Esophagus (tissue), 2 donors: ENCODE measurements at regions not wholly inside any gene's neighbourhood (a gene's known extent, or its start where the extent isn't known, plus 50 kb on each side); places are given as distances from the start of the nearest gene placed in this dataset.
"Not testable (repeated sequence)": the region's sequence is repeated elsewhere in the genome, so short reads cannot be mapped to it uniquely, and the experiment has no call there.

Source experiments
- H3K27ac ChIP-seq, 2 donors: one replicate each; pipeline ENCODE4 v1.5.1; 2013; ENCODE audit warnings: low read depth in 2 of 2, mild to moderate bottlenecking in 2 of 2, inconsistent platforms in 1 of 2, low read length in 1 of 2, moderate library complexity in 1 of 2
- H3K27me3 ChIP-seq, 2 donors: one replicate each; pipeline ENCODE4 v1.6.1; 2013; ENCODE audit warnings: low read length in 2 of 2, control low read depth in 1 of 2, mild to moderate bottlenecking in 1 of 2; ENCODE audit not compliant: insufficient read depth in 2 of 2, control insufficient read depth in 1 of 2
- H3K36me3 ChIP-seq, 2 donors: one replicate each; pipeline ENCODE4 v1.6.1; 2013; ENCODE audit warnings: low read length in 1 of 2; ENCODE audit not compliant: control insufficient read depth in 2 of 2, insufficient read depth in 2 of 2
- H3K4me1 ChIP-seq, 2 donors: one replicate each; pipeline ENCODE4 v1.6.1; 2013; ENCODE audit warnings: low read length in 1 of 2; ENCODE audit not compliant: control insufficient read depth in 2 of 2, insufficient read depth in 2 of 2
- H3K4me3 ChIP-seq, 2 donors: one replicate each; pipeline ENCODE4 v1.5.1; 2013; ENCODE audit warnings: low read length in 2 of 2, mild to moderate bottlenecking in 2 of 2, low read depth in 1 of 2, moderate library complexity in 1 of 2
- H3K9me3 ChIP-seq, 2 donors: one replicate each; pipeline ENCODE4 v1.6.1; 2013; ENCODE audit warnings: mild to moderate bottlenecking in 2 of 2, low read depth in 1 of 2, low read length in 1 of 2, moderate library complexity in 1 of 2; ENCODE audit not compliant: control insufficient read depth in 2 of 2, insufficient read depth in 1 of 2
- WGBS, 2 donors: extraction: QIAGEN DNeasy Blood & Tissue Kit; methylation state at CpG; one replicate each; pipeline ENCODE4 v1.1.7; 2013; 5-methylcytosine and 5-hydroxymethylcytosine counted together
- donor health status: healthy with polysubstance abuse.
- donor health status: Bipolar disorder and iron deficiency.

GRCh38 chr7:68394131-68394530, 1204.1 kb upstream of the AUTS2 start:
- WGBS, 2 donors, result 84 to 87% methylated on average over 3 of the region's 3 CpGs
- no peak overlapping the region for H3K4me3 ChIP-seq
- H3K9me3 ChIP-seq, result no peaks in the 10 kb centered on the region

GRCh38 chr7:68399991-68400590, 1198.2 kb upstream of the AUTS2 start:
- WGBS, 2 donors, result 83% methylated on average over 6 of the region's 6 CpGs
- Histone ChIP-seq H3K4me1 (no peaks in the 10 kb centered on the region), H3K27ac (no peak overlapping the region), H3K27me3 (no peaks in the 10 kb centered on the region), H3K4me3 (no peak overlapping the region), H3K36me3 (no peaks in the 10 kb centered on the region), H3K9me3 (no peaks in the 10 kb centered on the region)

More at GRCh38 chr7:68394131-68394530, 1204.1 kb upstream of the AUTS2 start:
- H3K36me3 ChIP-seq, result no peaks in the 10 kb centered on the region
- H3K4me1 ChIP-seq, result no peaks in the 10 kb centered on the region
- H3K27ac ChIP-seq, result no peak overlapping the region
- H3K27me3 ChIP-seq, result no peaks in the 10 kb centered on the region

- no peaks in the 10 kb centered on the region for H3K27me3 ChIP-seq
- WGBS, 2 donors, result 79 to 83% methylated on average over 3 of the region's 3 CpGs
- no peak overlapping the region for H3K27ac ChIP-seq
- H3K4me3 ChIP-seq, result no peak overlapping the region
- H3K4me1 ChIP-seq, result no peaks in the 10 kb centered on the region
- no peaks in the 10 kb centered on the region for H3K36me3 ChIP-seq
- no peaks in the 10 kb centered on the region for H3K9me3 ChIP-seq
These were observed 1197.5 kb upstream of the AUTS2 start for GRCh38 chr7:68400783-68401182.

- 77 to 78% methylated on average over 2 of the region's 2 CpGs for WGBS, 2 donors
- Histone ChIP-seq H3K4me3 (no peak overlapping the region), H3K4me1 (no peaks in the 10 kb centered on the region)
These were observed 1197.0 kb upstream of the AUTS2 start for GRCh38 chr7:68401313-68401712.

GRCh38 chr7:68406480-68406879, 1191.8 kb upstream of the AUTS2 start:
- WGBS, 2 donors, result 57 to 68% methylated on average over 4 of the region's 4 CpGs
- Histone ChIP-seq H3K4me3 (no peak overlapping the region), H3K4me1 (no peaks in the 10 kb centered on the region), H3K27ac (no peak overlapping the region), H3K9me3 (no peaks in the 10 kb centered on the region), H3K27me3 (no peaks in the 10 kb centered on the region), H3K36me3 (no peaks in the 10 kb centered on the region)

More at GRCh38 chr7:68401313-68401712, 1197.0 kb upstream of the AUTS2 start:
- Histone ChIP-seq H3K36me3 (no peaks in the 10 kb centered on the region), H3K27me3 (no peaks in the 10 kb centered on the region), H3K27ac (no peak overlapping the region), H3K9me3 (no peaks in the 10 kb centered on the region)

- H3K36me3 ChIP-seq, result no peaks in the 10 kb centered on the region
- H3K4me1 ChIP-seq, result no peaks in the 10 kb centered on the region
- no peak overlapping the region for H3K27ac ChIP-seq
- no peak overlapping the region for H3K4me3 ChIP-seq
- no peaks in the 10 kb centered on the region for H3K9me3 ChIP-seq
- H3K27me3 ChIP-seq, result no peaks in the 10 kb centered on the region
These were observed 1190.8 kb upstream of the AUTS2 start for GRCh38 chr7:68407460-68407859.

GRCh38 chr7:68408873-68409272, 1189.4 kb upstream of the AUTS2 start:
- Histone ChIP-seq H3K36me3 (no peaks in the 10 kb centered on the region), H3K27ac (no peak overlapping the region), H3K4me1 (no peaks in the 10 kb centered on the region), H3K9me3 (no peaks in the 10 kb centered on the region), H3K4me3 (no peak overlapping the region), H3K27me3 (no peaks in the 10 kb centered on the region)
- whole genome bisulfite sequencing, 2 donors, result 90% methylated on average over 1 of the region's 1 CpG

- Histone ChIP-seq H3K27ac (no peak overlapping the region), H3K27me3 (no peaks in the 10 kb centered on the region), H3K9me3 (no peaks in the 10 kb centered on the region), H3K36me3 (no peaks in the 10 kb centered on the region), H3K4me3 (no peak overlapping the region), H3K4me1 (no peaks in the 10 kb centered on the region)
These were observed 1188.4 kb upstream of the AUTS2 start for GRCh38 chr7:68409851-68410250.

GRCh38 chr7:68410693-68411092, 1187.6 kb upstream of the AUTS2 start:
- not testable (repeated sequence) for H3K36me3 ChIP-seq, H3K27ac ChIP-seq, H3K4me3 ChIP-seq, H3K4me1 ChIP-seq, H3K27me3 ChIP-seq, H3K9me3 ChIP-seq
- 91 to 93% methylated on average over 11 of the region's 11 CpGs for WGBS, 2 donors

GRCh38 chr7:68411742-68412141, 1186.5 kb upstream of the AUTS2 start:
- H3K4me3 ChIP-seq, result no peak overlapping the region
- 76 to 79% methylated on average over 6 of the region's 6 CpGs for WGBS, 2 donors
- no peaks in the 10 kb centered on the region for H3K27me3 ChIP-seq
- H3K4me1 ChIP-seq, result no peaks in the 10 kb centered on the region
- no peak overlapping the region for H3K27ac ChIP-seq
- no peaks in the 10 kb centered on the region for H3K36me3 ChIP-seq
- H3K9me3 ChIP-seq, result no peaks in the 10 kb centered on the region
